H9 (cell line): ENCODE measurements at regions not wholly inside any gene's neighbourhood (a gene's known extent, or its start where the extent isn't known, plus 50 kb on each side); places are given as distances from the start of the nearest gene placed in this dataset.

Experiments
- DNase-seq: peaks from one replicate; pipeline ENCODE4 v3.0.0-alpha.2; 2017
- H2AFZ ChIP-seq: one replicate; pipeline ENCODE4 v1.6.1; 2013; ENCODE audit warnings: mild to moderate bottlenecking, low read length, control low read depth, moderate library complexity
- H2AK5ac ChIP-seq: 2 replicates; pipeline ENCODE4 v1.6.1; 2013; ENCODE audit warnings: low read length, control low read depth, mixed read lengths; ENCODE audit not compliant: insufficient read length
- H2BK120ac ChIP-seq: one replicate; pipeline ENCODE4 v1.6.1; 2013; ENCODE audit warnings: low read depth, mild to moderate bottlenecking, low read length, control low read depth, inconsistent platforms; ENCODE audit not compliant: poor library complexity, severe bottlenecking
- H2BK12ac ChIP-seq: 2 replicates; pipeline ENCODE4 v1.6.1; 2013; ENCODE audit warnings: low read length, control low read depth, mixed read lengths, low read depth; ENCODE audit not compliant: insufficient read length
- H2BK15ac ChIP-seq: 2 replicates; pipeline ENCODE4 v1.6.1; 2013; ENCODE audit warnings: low read depth, low read length, control low read depth
- H2BK20ac ChIP-seq: one replicate; pipeline ENCODE4 v1.6.1; 2013; ENCODE audit warnings: low read depth, mild to moderate bottlenecking, low read length, control low read depth, inconsistent platforms; ENCODE audit not compliant: poor library complexity, severe bottlenecking
- H2BK5ac ChIP-seq: 2 replicates; pipeline ENCODE4 v1.6.1; 2013; ENCODE audit warnings: low read length, control low read depth, mixed read lengths; ENCODE audit not compliant: insufficient read length
- H3K14ac ChIP-seq: 2 replicates; pipeline ENCODE4 v1.6.1; 2013; ENCODE audit warnings: low read length, control low read depth; ENCODE audit not compliant: insufficient read depth
- H3K18ac ChIP-seq: 2 replicates; pipeline ENCODE4 v1.6.1; 2013; ENCODE audit warnings: low read depth, mild to moderate bottlenecking, mixed read lengths, low read length, control low read depth; ENCODE audit not compliant: insufficient read length
- H3K23ac ChIP-seq: 2 replicates; pipeline ENCODE4 v1.6.1; 2013; ENCODE audit warnings: low read length, control low read depth, mixed read lengths, low read depth; ENCODE audit not compliant: insufficient read length
- H3K23me2 ChIP-seq: 2 replicates; pipeline ENCODE4 v1.6.1; 2013; ENCODE audit warnings: low read depth, mild to moderate bottlenecking, mixed read lengths, low read length, control low read depth; ENCODE audit not compliant: insufficient read length, poor library complexity, severe bottlenecking
- H3K27ac ChIP-seq: 2 replicates; pipeline ENCODE4 v1.5.1; 2013; ENCODE audit warnings: low read length, control low read depth, mixed read lengths, low read depth; ENCODE audit not compliant: insufficient read length
- H3K27me3 ChIP-seq: 2 replicates; pipeline ENCODE4 v1.6.1; 2013; ENCODE audit warnings: low read length, control low read depth, inconsistent platforms; ENCODE audit not compliant: insufficient read depth
- H3K4ac ChIP-seq: 2 replicates; pipeline ENCODE4 v1.6.1; 2013; ENCODE audit warnings: low read depth, mild to moderate bottlenecking, control low read depth, inconsistent platforms, low read length, moderate library complexity
- H3K4me1 ChIP-seq: 2 replicates; pipeline ENCODE4 v1.6.1; 2013; ENCODE audit warnings: low read length, control low read depth, inconsistent platforms; ENCODE audit not compliant: insufficient read depth
- H3K4me2 ChIP-seq: 2 replicates; pipeline ENCODE4 v1.6.1; 2013; ENCODE audit warnings: low read length, control low read depth, mixed read lengths; ENCODE audit not compliant: insufficient read length, insufficient read depth
- H3K56ac ChIP-seq: 2 replicates; pipeline ENCODE4 v1.6.1; 2013; ENCODE audit warnings: low read depth, mild to moderate bottlenecking, mixed read lengths, low read length, control low read depth; ENCODE audit not compliant: insufficient read length
- H3K79me1 ChIP-seq: 2 replicates; pipeline ENCODE4 v1.6.1; 2013; ENCODE audit warnings: low read depth, mild to moderate bottlenecking, moderate library complexity, low read length, control low read depth, inconsistent platforms; ENCODE audit not compliant: insufficient read depth, poor library complexity, severe bottlenecking
- H3K79me2 ChIP-seq: 2 replicates; pipeline ENCODE4 v1.6.1; 2013; ENCODE audit warnings: low read length, control low read depth, inconsistent platforms; ENCODE audit not compliant: insufficient read depth
- H3K9ac ChIP-seq: 2 replicates; pipeline ENCODE4 v1.6.1; 2013; ENCODE audit warnings: low read length, control low read depth, mixed read lengths; ENCODE audit not compliant: insufficient read length; ENCODE audit errors: extremely low read depth
- H3K9me3 ChIP-seq: one replicate; pipeline ENCODE4 v1.6.1; 2013; ENCODE audit warnings: low read depth, low read length, inconsistent platforms; ENCODE audit not compliant: control insufficient read depth
- H3T11ph ChIP-seq: one replicate; pipeline ENCODE4 v1.6.1; 2013; ENCODE audit warnings: mild to moderate bottlenecking, low read length, control low read depth, inconsistent platforms
- H4K20me1 ChIP-seq: one replicate; pipeline ENCODE4 v1.6.1; 2013; ENCODE audit not compliant: control insufficient read depth, insufficient read length, insufficient read depth
- H4K5ac ChIP-seq: 2 replicates; pipeline ENCODE4 v1.6.1; 2013; ENCODE audit warnings: low read depth, mild to moderate bottlenecking, mixed read lengths, low read length, control low read depth; ENCODE audit not compliant: insufficient read length
- H4K8ac ChIP-seq: replicated peaks from 2 replicates; pipeline ENCODE4 v1.6.1; 2013; ENCODE audit warnings: low read length, control low read depth, mixed read lengths, low read depth; ENCODE audit not compliant: insufficient read length
- H4K91ac ChIP-seq: 2 replicates; pipeline ENCODE4 v1.6.1; 2013; ENCODE audit warnings: low read depth, mild to moderate bottlenecking, moderate library complexity, mixed read lengths, low read length, control low read depth; ENCODE audit not compliant: insufficient read length
- H3K27ac Mint-ChIP-seq, 3 experiments: 2 replicates in 2 of 3; 3 replicates in 1 of 3; pipeline ENCODE4 v1.8.0; 2020 to 2021; ENCODE audit warnings: mixed read lengths in 3 of 3, mild to moderate bottlenecking in 1 of 3, moderate library complexity in 1 of 3
- H3K27me3 Mint-ChIP-seq: 2 replicates; pipeline ENCODE4 v1.8.0; 2021; ENCODE audit warnings: low read depth, mild to moderate bottlenecking, moderate library complexity, mixed read lengths
- H3K36me3 Mint-ChIP-seq, 3 experiments: 2 replicates in 2 of 3; 3 replicates in 1 of 3; pipeline ENCODE4 v1.8.0; 2020 to 2021; ENCODE audit warnings: low read depth in 3 of 3, mixed read lengths in 3 of 3; ENCODE audit not compliant: insufficient read depth in 1 of 3
- H3K4me1 Mint-ChIP-seq, 2 experiments: 2 replicates each; pipeline ENCODE4 v1.8.0; 2020; ENCODE audit warnings: mixed read lengths in 2 of 2
- H3K4me3 Mint-ChIP-seq, 2 experiments: 2 replicates in 1 of 2; 3 replicates in 1 of 2; pipeline ENCODE4 v1.8.0; 2020 to 2021; ENCODE audit warnings: mild to moderate bottlenecking in 2 of 2, mixed read lengths in 2 of 2, moderate library complexity in 1 of 2
- H3K9me3 Mint-ChIP-seq, 2 experiments: 2 replicates in 1 of 2; 3 replicates in 1 of 2; pipeline ENCODE4 v1.8.0; 2020; ENCODE audit warnings: mild to moderate bottlenecking in 2 of 2, mixed read lengths in 2 of 2, moderate library complexity in 1 of 2
- WGBS: extraction: QIAGEN DNeasy Blood & Tissue Kit; methylation state at CpG from one replicate; pipeline ENCODE4 v1.1.7; 2013; ENCODE audit warnings: missing lambda C conversion rate, low lambda C conversion rate, mixed read lengths; ENCODE audit not compliant: insufficient read length; ENCODE audit errors: extremely low coverage; 5-methylcytosine and 5-hydroxymethylcytosine counted together
- TF ChIP-seq, protein P1 (sequence below): fragments of 200-600 bp; sonication (generic); conservative IDR thresholded peaks from 3 replicates; pipeline ENCODE4 v1.8.0; 2021; ENCODE audit warnings: antibody characterized with exemption, mild to moderate bottlenecking

- Mint-ChIP-seq H3K27ac (no peak overlapping the region), H3K9me3 (no peaks in the 10 kb centered on the region), H3K27me3 (no peaks in the 10 kb centered on the region), H3K36me3 (no peaks in the 10 kb centered on the region), H3K4me3 (no peak overlapping the region), H3K4me1 (peaks cover 47 to 51% of the 10 kb centered on the region in 2 experiments)
- TF ChIP-seq, protein P1, sequence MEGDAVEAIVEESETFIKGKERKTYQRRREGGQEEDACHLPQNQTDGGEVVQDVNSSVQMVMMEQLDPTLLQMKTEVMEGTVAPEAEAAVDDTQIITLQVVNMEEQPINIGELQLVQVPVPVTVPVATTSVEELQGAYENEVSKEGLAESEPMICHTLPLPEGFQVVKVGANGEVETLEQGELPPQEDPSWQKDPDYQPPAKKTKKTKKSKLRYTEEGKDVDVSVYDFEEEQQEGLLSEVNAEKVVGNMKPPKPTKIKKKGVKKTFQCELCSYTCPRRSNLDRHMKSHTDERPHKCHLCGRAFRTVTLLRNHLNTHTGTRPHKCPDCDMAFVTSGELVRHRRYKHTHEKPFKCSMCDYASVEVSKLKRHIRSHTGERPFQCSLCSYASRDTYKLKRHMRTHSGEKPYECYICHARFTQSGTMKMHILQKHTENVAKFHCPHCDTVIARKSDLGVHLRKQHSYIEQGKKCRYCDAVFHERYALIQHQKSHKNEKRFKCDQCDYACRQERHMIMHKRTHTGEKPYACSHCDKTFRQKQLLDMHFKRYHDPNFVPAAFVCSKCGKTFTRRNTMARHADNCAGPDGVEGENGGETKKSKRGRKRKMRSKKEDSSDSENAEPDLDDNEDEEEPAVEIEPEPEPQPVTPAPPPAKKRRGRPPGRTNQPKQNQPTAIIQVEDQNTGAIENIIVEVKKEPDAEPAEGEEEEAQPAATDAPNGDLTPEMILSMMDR = no peak
- H3K56ac ChIP-seq = no peak overlapping the region
- H2BK15ac ChIP-seq = no peak overlapping the region
- no peaks in the 10 kb centered on the region for H4K20me1 ChIP-seq
- no peak overlapping the region for H4K91ac ChIP-seq
- H2AFZ ChIP-seq = no peak overlapping the region
- no peak overlapping the region for H2BK12ac ChIP-seq
- H3K4me2 ChIP-seq = no peak overlapping the region
- H3K79me1 ChIP-seq = no peaks in the 10 kb centered on the region
- no peak overlapping the region for H3K4ac ChIP-seq
- DNase-seq = no peak
- peaks cover 9% of the 10 kb centered on the region; the same call in 1 of the 2 replicates for H3K4me1 ChIP-seq
- no peak overlapping the region for H3K27ac ChIP-seq
- WGBS = no CpG with 5 or more reads among the region's 1 CpG
- H3T11ph ChIP-seq = no peak overlapping the region
- no peak overlapping the region for H4K5ac ChIP-seq
- H2AK5ac ChIP-seq = no peak overlapping the region
- no peak overlapping the region for H2BK120ac ChIP-seq
- H3K9me3 ChIP-seq = no peaks in the 10 kb centered on the region
- no peaks in the 10 kb centered on the region for H3K23me2 ChIP-seq
- no peaks in the 10 kb centered on the region for H3K79me2 ChIP-seq
- H3K27me3 ChIP-seq = no peaks in the 10 kb centered on the region
- H3K14ac ChIP-seq = no peak overlapping the region
- H2BK5ac ChIP-seq = no peak overlapping the region
- H3K18ac ChIP-seq = no peak overlapping the region
- H4K8ac ChIP-seq = no peak overlapping the region
- H2BK20ac ChIP-seq = no peak overlapping the region
- H3K9ac ChIP-seq = no peak overlapping the region
- H3K23ac ChIP-seq = no peak overlapping the region
Observed at GRCh38 chr20:11716945-11717248, 200.8 kb upstream of the BTBD3 start.
